Ovary (tissue), 7 donors: ENCODE measurements at regions not wholly inside any gene's neighbourhood (a gene's known extent, or its start where the extent isn't known, plus 50 kb on each side); places are given as distances from the start of the nearest gene placed in this dataset.

Source experiments
- DNase-seq, 5 donors: peaks; one replicate each; pipeline ENCODE4 v3.0.0-alpha.2; 2019 to 2020
- H3K27ac ChIP-seq, 2 donors: fragments of 200-600 bp; one replicate each; pipeline versions ENCODE4 v1.5.1 to v1.8.0; 2019 to 2022
- H3K27me3 ChIP-seq: fragments of 200-600 bp; one replicate; pipeline ENCODE4 v1.8.0; 2022
- H3K36me3 ChIP-seq: fragments of 200-600 bp; sonication (generic); one replicate; pipeline ENCODE4 v1.5.1; 2019
- H3K4me1 ChIP-seq: one replicate; pipeline ENCODE4 v1.8.1; 2013; ENCODE audit warnings: mild to moderate bottlenecking, moderate library complexity; ENCODE audit not compliant: insufficient read depth
- H3K4me3 ChIP-seq: fragments of 200-600 bp; sonication (generic); one replicate; pipeline ENCODE4 v1.5.1; 2017
- H3K9me3 ChIP-seq, 2 donors: fragments of 200-600 bp in 1 of 2; sonication (generic) in 1 of 2; one replicate each; pipeline versions ENCODE4 v1.5.1 to v1.8.1; 2013 to 2019; ENCODE audit warnings: mild to moderate bottlenecking in 1 of 2, moderate library complexity in 1 of 2
- EP300 ChIP-seq: sonication (generic); formaldehyde crosslinking; IDR thresholded peaks from one replicate; pipeline ENCODE4 v1.6.1; 2017; ENCODE audit warnings: antibody characterized with exemption
- POLR2A ChIP-seq: fragments of 450-650 bp; IDR thresholded peaks from one replicate; pipeline ENCODE4 v1.6.1; 2017; ENCODE audit warnings: antibody characterized with exemption, mild to moderate bottlenecking, moderate library complexity
- WGBS, 3 donors: extraction: QIAGEN DNeasy Blood & Tissue Kit in 1 of 3; methylation state at CpG; one replicate each; pipeline versions ENCODE4 v1.1.5 to v1.1.7; 2013 to 2017; 5-methylcytosine and 5-hydroxymethylcytosine counted together
- intact Hi-C, 4 donors: fragments of 100-400 bp; cut with DNase I; formaldehyde crosslinking; loops; one replicate each; pipeline versions ENCODE4 v1.11.0 to v1.15.1; 2022 to 2023
- TF ChIP-seq, protein P1 (sequence below), 3 donors: fragments of 450-650 bp in 2 of 3; fragments of 200-600 bp in 1 of 3; IDR thresholded peaks; one replicate each; pipeline versions ENCODE4 v1.5.1 to v1.8.0; 2016 to 2022; ENCODE audit warnings: antibody characterized with exemption in 3 of 3, mild to moderate bottlenecking in 1 of 3
- donor health status: DM: no; HTN: no; CAD: no; lungs with moderate emphysema.
- donor health status: DM: no; HTN: no; CAD: no.
- donor health status: Bipolar disorder and iron deficiency.
- donor health status: DM: no; HTN: no; CAD: no.
- donor health status: DM: yes; HTN: yes; CAD: no.

DNA sequence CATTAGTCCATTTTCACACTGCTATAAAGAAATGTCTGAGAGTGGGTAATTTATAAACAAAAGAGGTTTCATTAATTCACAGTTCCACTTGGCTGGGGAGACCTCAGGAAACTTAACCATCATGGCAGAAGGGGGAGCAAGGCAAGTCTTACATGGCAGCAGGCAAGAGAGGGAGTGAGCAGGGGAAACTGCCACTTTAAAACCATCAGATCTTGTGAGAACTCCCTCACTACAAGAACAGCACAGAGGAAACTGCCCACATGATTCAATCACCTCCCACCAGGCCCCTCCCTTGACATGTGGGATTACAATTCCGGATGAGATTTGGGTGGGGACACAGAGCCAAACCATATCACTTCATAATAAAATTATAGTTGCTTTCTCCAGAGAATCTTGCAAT lies 365.5 kb upstream of the ID2 start:
- Histone ChIP-seq H3K9me3 (no peaks in the 10 kb centered on the region), H3K27ac (no peak overlapping the region), H3K4me1 (no peaks in the 10 kb centered on the region), H3K27me3 (no peaks in the 10 kb centered on the region), H3K36me3 (no peaks in the 10 kb centered on the region), H3K4me3 (no peak overlapping the region)
- intact Hi-C loops: no loop called here
- DNase-seq: no peak
- no peak for TF ChIP-seq EP300
- TF ChIP-seq, protein P1, sequence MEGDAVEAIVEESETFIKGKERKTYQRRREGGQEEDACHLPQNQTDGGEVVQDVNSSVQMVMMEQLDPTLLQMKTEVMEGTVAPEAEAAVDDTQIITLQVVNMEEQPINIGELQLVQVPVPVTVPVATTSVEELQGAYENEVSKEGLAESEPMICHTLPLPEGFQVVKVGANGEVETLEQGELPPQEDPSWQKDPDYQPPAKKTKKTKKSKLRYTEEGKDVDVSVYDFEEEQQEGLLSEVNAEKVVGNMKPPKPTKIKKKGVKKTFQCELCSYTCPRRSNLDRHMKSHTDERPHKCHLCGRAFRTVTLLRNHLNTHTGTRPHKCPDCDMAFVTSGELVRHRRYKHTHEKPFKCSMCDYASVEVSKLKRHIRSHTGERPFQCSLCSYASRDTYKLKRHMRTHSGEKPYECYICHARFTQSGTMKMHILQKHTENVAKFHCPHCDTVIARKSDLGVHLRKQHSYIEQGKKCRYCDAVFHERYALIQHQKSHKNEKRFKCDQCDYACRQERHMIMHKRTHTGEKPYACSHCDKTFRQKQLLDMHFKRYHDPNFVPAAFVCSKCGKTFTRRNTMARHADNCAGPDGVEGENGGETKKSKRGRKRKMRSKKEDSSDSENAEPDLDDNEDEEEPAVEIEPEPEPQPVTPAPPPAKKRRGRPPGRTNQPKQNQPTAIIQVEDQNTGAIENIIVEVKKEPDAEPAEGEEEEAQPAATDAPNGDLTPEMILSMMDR (IDR thresholded peaks at IDR 0.05): no peak
- TF ChIP-seq POLR2A: no peak
- 43 to 57% (median 54%) methylated on average over 1 of the region's 1 CpG for WGBS, 3 donors

- no peaks in the 10 kb centered on the region for H3K27me3 ChIP-seq
- no peaks in the 10 kb centered on the region for H3K36me3 ChIP-seq
- no peak overlapping the region for H3K4me3 ChIP-seq
- TF ChIP-seq POLR2A (no peak), EP300 (no peak)
- TF ChIP-seq, protein P1 (IDR thresholded peaks at IDR 0.05): no peak
- intact Hi-C loops: no loop called here
- no peak overlapping the region for H3K27ac ChIP-seq
- no peaks in the 10 kb centered on the region for H3K9me3 ChIP-seq
- DNase-seq: no peak
- no peaks in the 10 kb centered on the region for H3K4me1 ChIP-seq
- WGBS, 3 donors: 79 to 87% (median 85%) methylated on average over 10 of the region's 10 CpGs
These were observed 364.4 kb upstream of the ID2 start for GRCh38 chr2:8317418-8317817.

GRCh38 chr2:8319219-8319618 lies 362.6 kb upstream of the ID2 start:
- intact Hi-C loops: no loop called here
- H3K27ac ChIP-seq: no peak overlapping the region
- no peaks in the 10 kb centered on the region for H3K36me3 ChIP-seq
- no peaks in the 10 kb centered on the region for H3K9me3 ChIP-seq
- no peaks in the 10 kb centered on the region for H3K27me3 ChIP-seq
- WGBS, 3 donors: 63 to 87% (median 73%) methylated on average over 2 of the region's 2 CpGs
- H3K4me1 ChIP-seq: no peaks in the 10 kb centered on the region
- DNase-seq: no peak
- TF ChIP-seq, protein P1 (IDR thresholded peaks at IDR 0.05): no peak
- H3K4me3 ChIP-seq: no peak overlapping the region

GRCh38 chr2:8320311-8321066 lies 361.4 kb upstream of the ID2 start:
- no peak overlapping the region for H3K27ac ChIP-seq
- H3K36me3 ChIP-seq: no peaks in the 10 kb centered on the region
- 83 to 88% (median 85%) methylated on average over 6 of the region's 6 CpGs for WGBS, 3 donors
- no peaks in the 10 kb centered on the region for H3K9me3 ChIP-seq
- TF ChIP-seq POLR2A (no peak), EP300 (no peak)
- TF ChIP-seq, protein P1 (IDR thresholded peaks at IDR 0.05): no peak
- intact Hi-C loops: no loop called here
- no peak overlapping the region for H3K4me3 ChIP-seq
- H3K27me3 ChIP-seq: no peaks in the 10 kb centered on the region
- no peak for DNase-seq
- H3K4me1 ChIP-seq: no peaks in the 10 kb centered on the region
